ENCODE measurements at regions not wholly inside any gene's neighbourhood (a gene's known extent, or its start where the extent isn't known, plus 50 kb on each side); places are given as distances from the start of the nearest gene placed in this dataset.

GRCh38 chr20:55175081-55175480, 699.7 kb downstream of the DOK5 start:
- TF ChIP-seq NFRKB (IDR thresholded peaks at IDR 0.05) (no peak), FOXK2 (IDR thresholded peaks at IDR 0.05) (no peak), SP1 (IDR thresholded peaks at IDR 0.05) (no peak)
